Activated CD4-positive, alpha-beta T cell treated with anti-CD3 and anti-CD28 coated beads, Interleukin-2, Interleukin-6, amounts not matched to agents 100 ng/mL and 50 ng/mL, durations not matched to agents 16 hours and 8 hours (primary cell): ENCODE measurements at regions not wholly inside any gene's neighbourhood (a gene's known extent, or its start where the extent isn't known, plus 50 kb on each side); places are given as distances from the start of the nearest gene placed in this dataset.

ENCODE experiments used
- DNase-seq: peaks from one replicate; pipeline ENCODE4 v3.0.0-alpha.2; 2020

- no peak for DNase-seq
Observed at GRCh38 chr10:89887830-89888229, 186.4 kb downstream of the KIF20B start.

GRCh38 chr10:89888321-89889070 lies 187.1 kb downstream of the KIF20B start:
- DNase-seq, result no peak

GRCh38 chr10:89889606-89890005 lies 188.2 kb downstream of the KIF20B start:
- no peak for DNase-seq

GRCh38 chr10:89891006-89891535 lies 189.7 kb downstream of the KIF20B start:
- no peak for DNase-seq

- no peak for DNase-seq
Observed at GRCh38 chr10:89894051-89894450, 192.7 kb downstream of the KIF20B start.

GRCh38 chr10:89900554-89900953 lies 199.2 kb downstream of the KIF20B start:
- DNase-seq, result peak; percentile 3

- DNase-seq, result no peak
Observed at GRCh38 chr10:89901895-89902294, 200.5 kb downstream of the KIF20B start.

GRCh38 chr10:89904755-89905154 lies 203.4 kb downstream of the KIF20B start:
- DNase-seq, result peak; percentile 8

- no peak for DNase-seq
Observed at GRCh38 chr10:89909752-89910151, 208.4 kb downstream of the KIF20B start.

- DNase-seq, result no peak
Observed at GRCh38 chr10:89915021-89915420, 213.6 kb downstream of the KIF20B start.

- no peak for DNase-seq
Observed at GRCh38 chr10:89915968-89916367, 214.6 kb downstream of the KIF20B start.

GRCh38 chr10:89916468-89917215 lies 215.3 kb downstream of the KIF20B start:
- no peak for DNase-seq

GRCh38 chr10:89921403-89921802 lies 220.0 kb downstream of the KIF20B start:
- no peak for DNase-seq

- DNase-seq, result no peak
Observed at GRCh38 chr10:89923661-89924060, 222.3 kb downstream of the KIF20B start.

- DNase-seq, result no peak
Observed at GRCh38 chr10:89924261-89924660, 222.9 kb downstream of the KIF20B start.

- no peak for DNase-seq
Observed at GRCh38 chr10:89926736-89927135, 225.3 kb downstream of the KIF20B start.

GRCh38 chr10:89929282-89930026 lies 228.1 kb downstream of the KIF20B start:
- DNase-seq, result no peak

- DNase-seq, result no peak
Observed at GRCh38 chr10:89937494-89937893, 236.1 kb downstream of the KIF20B start.

- no peak for DNase-seq
Observed at GRCh38 chr10:89940076-89940475, 238.7 kb downstream of the KIF20B start.

GRCh38 chr10:89942217-89942616 lies 240.8 kb downstream of the KIF20B start:
- DNase-seq, result no peak

GRCh38 chr10:89944138-89944537 lies 242.7 kb downstream of the KIF20B start:
- DNase-seq, result no peak

- DNase-seq, result no peak
Observed at GRCh38 chr10:89946106-89946505, 244.7 kb downstream of the KIF20B start.

- no peak for DNase-seq
Observed at GRCh38 chr10:89949496-89949895, 248.1 kb downstream of the KIF20B start.
